NB4 (cell line): ENCODE measurements at regions not wholly inside any gene's neighbourhood (a gene's known extent, or its start where the extent isn't known, plus 50 kb on each side); places are given as distances from the start of the nearest gene placed in this dataset.

Experiments used
- CTCF ChIP-seq: IDR thresholded peaks from one replicate; pipeline ENCODE4 v1.5.1; 2012; ENCODE audit warnings: low read depth, low read length
- MAX ChIP-seq: IDR thresholded peaks from 2 replicates; pipeline ENCODE4 v1.6.1; 2011; ENCODE audit warnings: low read depth, low read length
- POLR2A ChIP-seq: IDR thresholded peaks from 2 replicates; pipeline ENCODE4 v1.6.1; 2011; ENCODE audit warnings: mild to moderate bottlenecking; ENCODE audit not compliant: insufficient read length; ENCODE audit errors: extremely low read depth

- TF ChIP-seq CTCF (no peak), POLR2A (no peak), MAX (no peak)
Measured at GRCh38 chr12:5176036-5176435, 132.4 kb downstream of the KCNA5 start.
